IMR-90 (cell line): ENCODE measurements at regions not wholly inside any gene's neighbourhood (a gene's known extent, or its start where the extent isn't known, plus 50 kb on each side); places are given as distances from the start of the nearest gene placed in this dataset.
A peak's percentile ranks its signal among the peaks of the same experiment; 100 is the strongest.

Source experiments
- ATAC-seq: fragments of 200-7000 bp; cut with Tn5 transposase; 2 replicates; pipeline ENCODE4 v1.9.1; 2020; ENCODE audit warnings: low read depth, mild to moderate bottlenecking, moderate library complexity
- BruUV-seq: library from RNA; stranded (reverse); fragments of 400-500 nt; replicated peaks from 2 replicates; lab custom pipeline; 2021; lab: Mats Ljungman, UMichigan
- CTCF ChIA-PET: fragments of 300-600 bp; formaldehyde crosslinking; extraction: SDS; loops from one replicate; lab custom pipeline; 2021; ENCODE audit warnings: antibody characterized with exemption; lab: Yijun Ruan, JAX
- POLR2A ChIA-PET: fragments of 300-600 bp; sonication (Branson Sonifier 250); formaldehyde crosslinking; loops from one replicate; lab custom pipeline; 2022; ENCODE audit warnings: antibody characterized with exemption; ENCODE audit not compliant: unreplicated experiment; lab: Charles Lee
- DNase-seq: peaks from one replicate; pipeline ENCODE4 v3.0.0; 2013
- H2AFZ ChIP-seq: replicated peaks from 2 replicates; pipeline ENCODE3; 2013; ENCODE audit warnings: low read length, mild to moderate bottlenecking; ENCODE audit not compliant: poor library complexity
- H2AK5ac ChIP-seq: 2 replicates; pipeline ENCODE4 v1.6.1; 2013; ENCODE audit warnings: low read depth, low read length, inconsistent platforms
- H2AK9ac ChIP-seq: replicated peaks from 2 replicates; pipeline ENCODE3; 2013; ENCODE audit warnings: mild to moderate bottlenecking, low read depth, low read length, moderate library complexity; ENCODE audit not compliant: poor library complexity
- H2BK120ac ChIP-seq: 2 replicates; pipeline ENCODE4 v1.6.1; 2013; ENCODE audit warnings: low read depth, low read length, inconsistent platforms
- H2BK15ac ChIP-seq: 3 replicates; pipeline ENCODE4 v1.6.1; 2013; ENCODE audit warnings: low read depth, low read length, inconsistent platforms
- H2BK20ac ChIP-seq: 2 replicates; pipeline ENCODE4 v1.6.1; 2013; ENCODE audit warnings: low read depth, mild to moderate bottlenecking, inconsistent platforms, low read length, moderate library complexity
- H2BK5ac ChIP-seq: 2 replicates; pipeline ENCODE4 v1.6.1; 2013; ENCODE audit warnings: mild to moderate bottlenecking, low read depth, low read length, inconsistent platforms; ENCODE audit not compliant: poor library complexity, severe bottlenecking
- H3K14ac ChIP-seq: replicated peaks from 2 replicates; pipeline ENCODE4 v1.6.1; 2013; ENCODE audit warnings: low read depth, low read length, inconsistent platforms
- H3K18ac ChIP-seq: 2 replicates; pipeline ENCODE4 v1.6.1; 2013; ENCODE audit warnings: low read depth, low read length, control low read depth
- H3K23ac ChIP-seq: 2 replicates; pipeline ENCODE4 v1.6.1; 2013; ENCODE audit warnings: low read depth, low read length, inconsistent platforms
- H3K27ac ChIP-seq: 2 replicates; pipeline ENCODE4 v1.5.1; 2013; ENCODE audit warnings: mild to moderate bottlenecking, control low read depth, low read length; ENCODE audit not compliant: insufficient read depth
- H3K27me3 ChIP-seq: 2 replicates; pipeline ENCODE4 v1.6.1; 2013; ENCODE audit warnings: low read length; ENCODE audit not compliant: control insufficient read depth, insufficient read depth
- H3K36me3 ChIP-seq: 2 replicates; pipeline ENCODE4 v1.6.1; 2013; ENCODE audit warnings: low read length, mixed read lengths; ENCODE audit not compliant: control insufficient read depth, insufficient read depth
- H3K4ac ChIP-seq: 2 replicates; pipeline ENCODE4 v1.6.1; 2013; ENCODE audit warnings: low read depth, low read length, inconsistent platforms
- H3K4me1 ChIP-seq: 2 replicates; pipeline ENCODE4 v1.6.1; 2013; ENCODE audit warnings: low read length, mixed read lengths; ENCODE audit not compliant: control insufficient read depth, insufficient read depth
- H3K4me2 ChIP-seq: 2 replicates; pipeline ENCODE4 v1.6.1; 2013; ENCODE audit warnings: low read depth, mild to moderate bottlenecking, control low read depth, low read length, moderate library complexity
- H3K4me3 ChIP-seq: 2 replicates; pipeline ENCODE4 v1.5.1; 2013; ENCODE audit warnings: low read depth, mild to moderate bottlenecking, control low read depth, low read length, moderate library complexity; ENCODE audit not compliant: insufficient read depth
- H3K56ac ChIP-seq: 2 replicates; pipeline ENCODE4 v1.6.1; 2013; ENCODE audit warnings: low read length, inconsistent platforms; ENCODE audit not compliant: insufficient read depth; ENCODE audit errors: extremely low read depth
- H3K79me1 ChIP-seq, 2 experiments: 2 replicates each; pipeline ENCODE4 v1.6.1; 2013; ENCODE audit warnings: low read length in 2 of 2, inconsistent platforms in 1 of 2, low read depth in 1 of 2
- H3K9ac ChIP-seq: 2 replicates; pipeline ENCODE4 v1.6.1; 2013; ENCODE audit warnings: low read depth, low read length, control low read depth
- H3K9me1 ChIP-seq: 2 replicates; pipeline ENCODE4 v1.6.1; 2013; ENCODE audit warnings: low read length, inconsistent platforms; ENCODE audit not compliant: insufficient read depth
- H3K9me3 ChIP-seq: 2 replicates; pipeline ENCODE4 v1.6.1; 2013; ENCODE audit warnings: low read length; ENCODE audit not compliant: control insufficient read depth, insufficient read depth
- H4K20me1 ChIP-seq: 2 replicates; pipeline ENCODE4 v1.6.1; 2013; ENCODE audit warnings: low read length, inconsistent platforms; ENCODE audit not compliant: insufficient read depth
- H4K5ac ChIP-seq: 2 replicates; pipeline ENCODE4 v1.6.1; 2013; ENCODE audit warnings: mild to moderate bottlenecking, low read depth, low read length, control low read depth
- H4K8ac ChIP-seq, 2 experiments: 2 replicates each; pipeline ENCODE4 v1.6.1; 2013; ENCODE audit warnings: low read depth in 2 of 2, low read length in 2 of 2, control low read depth in 1 of 2, inconsistent platforms in 1 of 2
- H4K91ac ChIP-seq: 2 replicates; pipeline ENCODE4 v1.6.1; 2013; ENCODE audit warnings: low read depth, low read length, inconsistent platforms; ENCODE audit not compliant: insufficient read depth
- ELK1 ChIP-seq: fragments of 150-350 bp; IDR thresholded peaks from 2 replicates; pipeline ENCODE4 v1.6.1; 2016; ENCODE audit warnings: low read depth, mild to moderate bottlenecking, low read length, moderate library complexity, borderline replicate concordance
- MAFK ChIP-seq: IDR thresholded peaks from 2 replicates; pipeline ENCODE4 v1.6.1; 2012; ENCODE audit warnings: low read depth, low read length, improper control_type of control experiment
- NFE2L2 ChIP-seq: fragments of 150-350 bp; IDR thresholded peaks from 2 replicates; pipeline ENCODE4 v1.6.1; 2016; ENCODE audit warnings: low read depth, mild to moderate bottlenecking, low read length
- RAD21 ChIP-seq: IDR thresholded peaks from 2 replicates; pipeline ENCODE4 v1.6.1; 2012; ENCODE audit warnings: low read length, improper control_type of control experiment
- WGBS, 2 experiments: methylation state at CpG; one replicate each; pipeline versions ENCODE4 v1.1.5 to v1.1.7; 2013; ENCODE audit warnings: missing lambda C conversion rate in 2 of 2; ENCODE audit not compliant: insufficient read length in 1 of 2; ENCODE audit errors: extremely low coverage in 2 of 2; 5-methylcytosine and 5-hydroxymethylcytosine counted together
- dilution Hi-C: fragments of 300-500 bp; cut with HindIII; formaldehyde crosslinking; loops from one replicate; pipeline ENCODE4 v1.14.3; 2018; ENCODE audit warnings: low sequenced_read_pairs; ENCODE audit not compliant: unreplicated experiment
- in situ Hi-C: fragments of 300-500 bp; cut with MboI; formaldehyde crosslinking; loops from 3 replicates; pipeline ENCODE4 v1.14.3; 2019; ENCODE audit warnings: low sequenced_read_pairs, inconsistent platforms, mixed read lengths
- intact Hi-C: fragments of 100-400 bp; cut with micrococcal nuclease; formaldehyde crosslinking; loops from 2 replicates; pipeline ENCODE4 v1.10.0; 2022

- H2AK9ac ChIP-seq, result peak overlapping the region; percentile 70
- no TSS peak for BruUV-seq
- H3K4ac ChIP-seq, result no peak overlapping the region
- no peak overlapping the region for H3K4me2 ChIP-seq
- no peak overlapping the region for H2BK120ac ChIP-seq
- POLR2A ChIA-PET, result no interaction called here
- H2AFZ ChIP-seq, result peak overlapping the region; percentile 41
- no peak overlapping the region for H3K18ac ChIP-seq
- no peak overlapping the region for H2BK15ac ChIP-seq
- no peak overlapping the region for H4K8ac ChIP-seq
- H3K9me1 ChIP-seq, result no peaks in the 10 kb centered on the region
- H4K20me1 ChIP-seq, result no peaks in the 10 kb centered on the region
- no peak overlapping the region for H2BK5ac ChIP-seq
- no peak overlapping the region for H3K56ac ChIP-seq
- TF ChIP-seq ELK1 (no peak), NFE2L2 (no peak), MAFK (no peak), RAD21 (no peak)
- H3K4me3 ChIP-seq, result no peak overlapping the region
- 80% methylated on average over 1 of the region's 8 CpGs; no CpG with 5 or more reads in 1 of the 2 experiments for whole genome bisulfite sequencing, 2 experiments
- DNase-seq (no peak), ATAC-seq (no peak)
- no peak overlapping the region for H3K23ac ChIP-seq
- no peaks in the 10 kb centered on the region for H3K79me1 ChIP-seq
- no peaks in the 10 kb centered on the region for H3K27me3 ChIP-seq
- H4K5ac ChIP-seq, result no peak overlapping the region
- dilution Hi-C loops, result no loop called here
- H3K9ac ChIP-seq, result no peak overlapping the region
- CTCF ChIA-PET, result no interaction called here
- H3K27ac ChIP-seq, result no peak overlapping the region
- H3K4me1 ChIP-seq, result 0 out of 2 replicates have a peak, but pooled peaks cover 1% of the 10 kb centered on the region
- no peak overlapping the region for H2AK5ac ChIP-seq
- no peaks in the 10 kb centered on the region for H3K36me3 ChIP-seq
- H2BK20ac ChIP-seq, result no peak overlapping the region
- H3K9me3 ChIP-seq, result peaks cover 11% of the 10 kb centered on the region
- in situ Hi-C loops, result no loop called here
- intact Hi-C loops, result no loop called here
- no peak overlapping the region for H4K91ac ChIP-seq
- no peak overlapping the region for H3K14ac ChIP-seq
These were observed 136.1 kb upstream of the LYZL2 start for GRCh38 chr10:30765616-30766015.
